Osteocyte (in vitro differentiated cells): ENCODE measurements at regions not wholly inside any gene's neighbourhood (a gene's known extent, or its start where the extent isn't known, plus 50 kb on each side); places are given as distances from the start of the nearest gene placed in this dataset.

Source experiments
- DNase-seq: peaks from one replicate; pipeline ENCODE4 v3.0.0; 2021; ENCODE audit warnings: mixed read lengths; ENCODE audit not compliant: unreplicated experiment; ENCODE audit errors: extremely low spot score
- H3K27ac Mint-ChIP-seq: one replicate; pipeline ENCODE4 v1.8.0; 2021; ENCODE audit warnings: mild to moderate bottlenecking, mixed read lengths; ENCODE audit not compliant: unreplicated experiment
- H3K27me3 Mint-ChIP-seq: one replicate; pipeline ENCODE4 v1.8.0; 2021; ENCODE audit warnings: mixed read lengths; ENCODE audit not compliant: unreplicated experiment
- H3K36me3 Mint-ChIP-seq: one replicate; pipeline ENCODE4 v1.8.0; 2021; ENCODE audit warnings: mixed read lengths; ENCODE audit not compliant: unreplicated experiment
- H3K4me1 Mint-ChIP-seq: one replicate; pipeline ENCODE4 v1.8.0; 2021; ENCODE audit warnings: mixed read lengths; ENCODE audit not compliant: unreplicated experiment
- H3K4me3 Mint-ChIP-seq: one replicate; pipeline ENCODE4 v1.8.0; 2021; ENCODE audit warnings: mild to moderate bottlenecking, moderate library complexity, mixed read lengths; ENCODE audit not compliant: unreplicated experiment
- H3K9me3 Mint-ChIP-seq: one replicate; pipeline ENCODE4 v1.8.0; 2021; ENCODE audit warnings: mixed read lengths; ENCODE audit not compliant: unreplicated experiment
- TF ChIP-seq, protein P1 (sequence below): fragments of 200-600 bp; sonication (generic); IDR thresholded peaks from 2 replicates; pipeline ENCODE4 v1.5.0; 2021; ENCODE audit warnings: antibody characterized with exemption, mild to moderate bottlenecking, moderate library complexity

DNA sequence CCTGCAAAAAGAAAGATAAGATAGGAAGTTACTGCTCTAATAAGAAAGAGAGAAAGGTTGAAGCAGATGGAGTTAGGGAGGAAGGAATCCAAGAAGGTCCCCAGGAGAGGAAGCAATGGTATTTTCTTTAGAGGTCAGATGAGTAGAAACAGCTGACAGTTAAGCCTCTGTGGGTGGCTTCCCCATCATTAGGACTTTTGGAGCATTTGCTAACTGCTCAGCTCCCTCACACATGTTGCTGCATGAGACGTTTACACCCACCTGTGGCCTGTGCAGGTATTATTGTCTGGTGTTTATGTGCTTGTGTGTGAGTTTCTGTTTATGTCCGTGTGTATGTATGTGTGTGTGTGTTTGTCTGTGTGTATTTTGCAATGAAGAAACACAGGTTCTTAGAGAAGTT, 346.8 kb downstream of the RAB28 start:
- DNase-seq: no peak
- H3K36me3 Mint-ChIP-seq: no peaks in the 10 kb centered on the region
- H3K9me3 Mint-ChIP-seq: no peaks in the 10 kb centered on the region
- H3K27me3 Mint-ChIP-seq: no peaks in the 10 kb centered on the region
- H3K4me1 Mint-ChIP-seq: no peaks in the 10 kb centered on the region
- H3K4me3 Mint-ChIP-seq: no peak overlapping the region
- TF ChIP-seq, protein P1, sequence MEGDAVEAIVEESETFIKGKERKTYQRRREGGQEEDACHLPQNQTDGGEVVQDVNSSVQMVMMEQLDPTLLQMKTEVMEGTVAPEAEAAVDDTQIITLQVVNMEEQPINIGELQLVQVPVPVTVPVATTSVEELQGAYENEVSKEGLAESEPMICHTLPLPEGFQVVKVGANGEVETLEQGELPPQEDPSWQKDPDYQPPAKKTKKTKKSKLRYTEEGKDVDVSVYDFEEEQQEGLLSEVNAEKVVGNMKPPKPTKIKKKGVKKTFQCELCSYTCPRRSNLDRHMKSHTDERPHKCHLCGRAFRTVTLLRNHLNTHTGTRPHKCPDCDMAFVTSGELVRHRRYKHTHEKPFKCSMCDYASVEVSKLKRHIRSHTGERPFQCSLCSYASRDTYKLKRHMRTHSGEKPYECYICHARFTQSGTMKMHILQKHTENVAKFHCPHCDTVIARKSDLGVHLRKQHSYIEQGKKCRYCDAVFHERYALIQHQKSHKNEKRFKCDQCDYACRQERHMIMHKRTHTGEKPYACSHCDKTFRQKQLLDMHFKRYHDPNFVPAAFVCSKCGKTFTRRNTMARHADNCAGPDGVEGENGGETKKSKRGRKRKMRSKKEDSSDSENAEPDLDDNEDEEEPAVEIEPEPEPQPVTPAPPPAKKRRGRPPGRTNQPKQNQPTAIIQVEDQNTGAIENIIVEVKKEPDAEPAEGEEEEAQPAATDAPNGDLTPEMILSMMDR: no peak
- H3K27ac Mint-ChIP-seq: no peak overlapping the region

GRCh38 chr4:13133700-13134099, 350.4 kb downstream of the RAB28 start:
- no peaks in the 10 kb centered on the region for H3K4me1 Mint-ChIP-seq
- no peak overlapping the region for H3K27ac Mint-ChIP-seq
- H3K27me3 Mint-ChIP-seq: peaks cover 2% of the 10 kb centered on the region

GRCh38 chr4:13130848-13131247, 353.3 kb downstream of the RAB28 start:
- H3K4me3 Mint-ChIP-seq: no peak overlapping the region
- no peak for DNase-seq
- no peaks in the 10 kb centered on the region for H3K9me3 Mint-ChIP-seq
- H3K27me3 Mint-ChIP-seq: peaks cover 5% of the 10 kb centered on the region
- no peak overlapping the region for H3K27ac Mint-ChIP-seq
- TF ChIP-seq, protein P1: no peak
- no peaks in the 10 kb centered on the region for H3K4me1 Mint-ChIP-seq
- no peaks in the 10 kb centered on the region for H3K36me3 Mint-ChIP-seq

More at GRCh38 chr4:13133700-13134099, 350.4 kb downstream of the RAB28 start:
- Mint-ChIP-seq H3K4me3 (no peak overlapping the region), H3K36me3 (no peaks in the 10 kb centered on the region), H3K9me3 (no peaks in the 10 kb centered on the region)
- DNase-seq: no peak
- TF ChIP-seq, protein P1: no peak

- DNase-seq: no peak
- TF ChIP-seq, protein P1: no peak
- peaks cover 7% of the 10 kb centered on the region for H3K27me3 Mint-ChIP-seq
- H3K9me3 Mint-ChIP-seq: no peaks in the 10 kb centered on the region
- H3K4me3 Mint-ChIP-seq: no peak overlapping the region
- H3K27ac Mint-ChIP-seq: no peak overlapping the region
- no peaks in the 10 kb centered on the region for H3K4me1 Mint-ChIP-seq
- no peaks in the 10 kb centered on the region for H3K36me3 Mint-ChIP-seq
Measured at GRCh38 chr4:13129095-13129494, 355.0 kb downstream of the RAB28 start.

DNA sequence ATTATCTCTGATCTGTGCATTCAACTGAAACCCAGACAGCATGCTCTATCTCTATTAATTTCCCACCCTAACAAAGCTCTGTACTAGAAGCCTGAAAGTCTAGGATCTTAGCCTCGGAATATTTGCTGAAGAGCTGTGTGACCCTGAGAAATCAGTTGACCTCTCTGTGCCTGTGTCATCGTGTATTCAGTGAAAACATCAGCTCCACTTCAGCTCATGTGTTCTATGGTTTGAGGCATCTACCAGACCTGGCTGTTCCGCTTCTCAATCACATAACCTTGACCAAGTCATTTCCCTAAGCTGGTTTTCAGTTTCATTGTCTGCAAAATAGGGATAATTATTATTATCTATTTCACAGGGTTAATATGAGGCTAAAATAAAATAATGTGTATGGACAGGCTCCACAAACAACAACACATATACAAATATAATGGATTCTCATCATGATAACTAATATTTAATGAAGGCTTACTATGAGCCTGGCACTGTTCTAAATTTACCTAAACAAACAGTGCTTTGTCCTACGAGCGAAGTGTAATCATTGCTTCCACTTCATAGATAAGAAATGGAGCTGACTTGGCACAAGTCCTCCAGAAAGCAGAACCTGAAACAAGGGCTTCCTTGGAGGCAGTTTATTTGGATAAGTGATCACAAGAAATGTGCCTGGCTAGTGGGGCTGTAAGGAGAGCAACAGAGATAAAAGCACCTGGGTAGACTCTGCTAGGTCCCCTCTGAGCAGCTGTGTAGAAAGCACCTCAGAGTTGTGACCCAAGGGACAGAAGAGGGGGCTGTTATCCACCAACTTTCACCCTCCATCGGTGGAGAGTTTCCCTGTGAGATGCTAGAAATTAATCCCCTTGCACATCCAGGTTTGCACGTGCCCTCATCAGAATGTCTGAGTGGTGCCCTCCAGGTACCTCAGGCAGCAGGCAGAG, 356.9 kb downstream of the RAB28 start:
- H3K27ac Mint-ChIP-seq: no peak overlapping the region
- H3K36me3 Mint-ChIP-seq: no peaks in the 10 kb centered on the region
- H3K4me3 Mint-ChIP-seq: no peak overlapping the region
- TF ChIP-seq, protein P1: no peak
- no peaks in the 10 kb centered on the region for H3K9me3 Mint-ChIP-seq
- H3K27me3 Mint-ChIP-seq: peaks cover 15% of the 10 kb centered on the region
- no peak for DNase-seq
- H3K4me1 Mint-ChIP-seq: no peaks in the 10 kb centered on the region
